ENCODE measurements at regions not wholly inside any gene's neighbourhood (a gene's known extent, or its start where the extent isn't known, plus 50 kb on each side); places are given as distances from the start of the nearest gene placed in this dataset.
"Not testable (repeated sequence)": the region's sequence is repeated elsewhere in the genome, so short reads cannot be mapped to it uniquely, and the experiment has no call there.

GRCh38 chr6:119727504-119728219, 378.1 kb upstream of the MAN1A1 start:
- DNase-seq (no peak), ATAC-seq (no peak)
- POLR2A ChIA-PET = no interaction called here
- Mint-ChIP-seq H3K4me1 (no peaks in the 10 kb centered on the region), H3K4me3 (no peak overlapping the region), H3K27ac (peak overlapping the region in 1 of 10 donors; percentile 15), H3K9me3 (peaks cover 0 to 6% (median 0%) of the 10 kb centered on the region in 9 donors), H3K36me3 (no peaks in the 10 kb centered on the region), H3K27me3 (peaks cover 0 to 10% (median 3%) of the 10 kb centered on the region in 5 donors)

DNA sequence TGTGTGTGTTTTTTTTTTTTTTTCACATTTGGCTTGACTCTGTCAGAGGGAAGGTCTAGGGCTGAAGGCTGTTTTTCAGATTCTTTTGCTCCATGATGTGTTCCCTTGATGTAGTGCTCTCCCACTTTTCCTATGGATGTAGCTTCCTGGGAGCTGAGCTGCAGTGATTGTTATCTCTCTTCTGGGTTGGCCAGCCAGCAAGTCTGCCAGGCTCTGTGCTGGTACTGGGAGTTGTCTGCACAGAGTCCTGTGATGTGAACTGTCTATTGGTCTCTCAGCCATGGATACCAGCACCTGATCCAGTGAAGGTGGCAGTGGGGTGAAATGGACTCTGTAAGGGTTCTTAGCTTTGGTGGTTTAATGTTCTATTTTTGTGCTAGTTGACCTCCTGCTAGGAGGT, 377.4 kb upstream of the MAN1A1 start:
- H3K36me3 Mint-ChIP-seq, H3K27ac Mint-ChIP-seq, H3K9me3 Mint-ChIP-seq, H3K27me3 Mint-ChIP-seq, ATAC-seq, POLR2A ChIA-PET, H3K4me3 Mint-ChIP-seq, DNase-seq, H3K4me1 Mint-ChIP-seq: not testable (repeated sequence)

DNA sequence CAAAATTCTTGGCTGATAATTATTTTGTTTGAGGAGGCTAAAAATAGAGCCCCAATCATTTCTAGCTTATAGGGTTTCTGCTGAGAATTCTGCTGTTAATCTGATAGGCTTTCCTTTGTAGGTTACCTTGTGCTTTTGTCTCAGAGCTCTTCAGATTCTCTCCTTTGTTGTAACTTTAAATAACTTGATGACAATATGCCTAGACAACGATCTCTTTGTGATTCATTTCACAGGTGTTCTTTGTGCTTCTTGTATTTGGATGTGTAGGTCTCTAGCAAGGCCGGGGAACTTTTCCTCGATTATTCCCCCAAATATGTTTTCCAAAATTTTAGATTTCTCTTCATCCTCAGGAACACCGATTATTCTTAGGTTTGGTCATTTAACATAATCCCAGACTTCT, 376.5 kb upstream of the MAN1A1 start:
- no peaks in the 10 kb centered on the region for H3K36me3 Mint-ChIP-seq
- peaks cover 0 to 10% (median 3%) of the 10 kb centered on the region in 5 donors for H3K27me3 Mint-ChIP-seq
- ATAC-seq (no peak), DNase-seq (no peak)
- H3K4me1 Mint-ChIP-seq = no peaks in the 10 kb centered on the region
- peaks cover 0 to 6% (median 0%) of the 10 kb centered on the region in 9 donors for H3K9me3 Mint-ChIP-seq
- H3K27ac Mint-ChIP-seq = no peak overlapping the region
- POLR2A ChIA-PET = no interaction called here
- H3K4me3 Mint-ChIP-seq = no peak overlapping the region

- H3K27me3 Mint-ChIP-seq = peaks cover 0 to 13% (median 2%) of the 10 kb centered on the region in 5 donors
- no peak overlapping the region for H3K4me3 Mint-ChIP-seq
- H3K4me1 Mint-ChIP-seq = peaks cover 0 to 9% (median 0%) of the 10 kb centered on the region in 4 donors
- H3K9me3 Mint-ChIP-seq = peaks cover 0 to 6% (median 0%) of the 10 kb centered on the region in 9 donors
- ATAC-seq (no peak), DNase-seq (no peak)
- POLR2A ChIA-PET = no interaction called here
- no peak overlapping the region for H3K27ac Mint-ChIP-seq
- H3K36me3 Mint-ChIP-seq = no peaks in the 10 kb centered on the region
These were observed 370.6 kb upstream of the MAN1A1 start for GRCh38 chr6:119720160-119720559.

DNA sequence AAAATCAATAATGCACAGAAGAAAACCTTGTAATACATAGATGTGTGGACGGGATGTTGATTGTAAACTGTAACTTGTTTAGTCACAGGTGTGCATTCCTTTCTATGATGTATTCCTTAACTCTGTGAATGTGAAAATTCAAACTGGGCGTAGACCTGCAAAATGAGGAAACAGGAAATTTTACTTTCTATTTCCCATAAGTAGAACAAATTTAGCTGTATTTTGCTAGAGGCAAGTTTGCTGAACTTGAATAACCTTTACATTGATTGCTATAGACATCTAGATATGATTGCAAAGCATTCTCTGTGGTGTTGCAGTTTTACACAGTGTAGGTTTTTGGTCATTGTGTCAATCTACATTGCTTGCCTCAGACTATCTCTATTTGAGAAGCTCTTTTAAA, 368.4 kb upstream of the MAN1A1 start:
- H3K4me1 Mint-ChIP-seq = peaks cover 0 to 9% (median 0%) of the 10 kb centered on the region in 4 donors
- H3K4me3 Mint-ChIP-seq = no peak overlapping the region
- peaks cover 0 to 12% (median 2%) of the 10 kb centered on the region in 5 donors for H3K27me3 Mint-ChIP-seq
- no peaks in the 10 kb centered on the region for H3K36me3 Mint-ChIP-seq
- POLR2A ChIA-PET = no interaction called here
- no peak for ATAC-seq
- H3K9me3 Mint-ChIP-seq = peaks cover 0 to under 1% (median 0%) of the 10 kb centered on the region in 9 donors
- DNase-seq = no peak
- H3K27ac Mint-ChIP-seq = no peak overlapping the region

- H3K4me1 Mint-ChIP-seq = peaks cover 0 to 9% (median 0%) of the 10 kb centered on the region in 4 donors
- H3K4me3 Mint-ChIP-seq = no peak overlapping the region
- peaks cover 0 to 4% (median 0%) of the 10 kb centered on the region in 9 donors for H3K9me3 Mint-ChIP-seq
- peaks cover 0 to 12% (median 2%) of the 10 kb centered on the region in 5 donors for H3K27me3 Mint-ChIP-seq
- DNase-seq = no peak
- ATAC-seq = no peak
- POLR2A ChIA-PET = no interaction called here
- H3K27ac Mint-ChIP-seq = no peak overlapping the region
- no peaks in the 10 kb centered on the region for H3K36me3 Mint-ChIP-seq
These were observed 367.2 kb upstream of the MAN1A1 start for GRCh38 chr6:119716668-119717270.

DNA sequence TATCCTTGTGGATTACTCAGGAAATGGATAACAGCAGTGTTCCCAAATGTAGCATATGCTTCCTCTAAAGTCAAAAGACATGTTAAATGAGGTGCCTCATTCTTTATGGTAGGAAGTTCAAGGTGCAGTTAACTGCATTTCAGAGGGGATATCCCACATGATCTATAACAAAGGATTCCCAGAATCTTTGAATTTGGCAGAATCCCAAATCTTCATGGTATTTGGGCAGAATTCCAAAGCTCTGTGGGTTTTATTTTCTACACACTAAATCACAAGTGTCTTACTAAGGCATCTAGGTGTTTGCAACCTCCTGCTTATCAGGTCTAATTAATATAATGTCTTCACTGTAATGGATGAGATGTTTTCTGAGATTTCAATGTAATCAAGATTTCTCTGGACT, 364.3 kb upstream of the MAN1A1 start:
- peaks cover 0 to 4% (median 0%) of the 10 kb centered on the region in 9 donors for H3K9me3 Mint-ChIP-seq
- H3K27me3 Mint-ChIP-seq = peaks cover 0 to 12% (median 2%) of the 10 kb centered on the region in 5 donors
- no peak for ATAC-seq
- peaks cover 0 to 9% (median 0%) of the 10 kb centered on the region in 4 donors for H3K4me1 Mint-ChIP-seq
- POLR2A ChIA-PET = no interaction called here
- no peak overlapping the region for H3K27ac Mint-ChIP-seq
- H3K4me3 Mint-ChIP-seq = no peak overlapping the region
- DNase-seq = no peak
- H3K36me3 Mint-ChIP-seq = no peaks in the 10 kb centered on the region

DNA sequence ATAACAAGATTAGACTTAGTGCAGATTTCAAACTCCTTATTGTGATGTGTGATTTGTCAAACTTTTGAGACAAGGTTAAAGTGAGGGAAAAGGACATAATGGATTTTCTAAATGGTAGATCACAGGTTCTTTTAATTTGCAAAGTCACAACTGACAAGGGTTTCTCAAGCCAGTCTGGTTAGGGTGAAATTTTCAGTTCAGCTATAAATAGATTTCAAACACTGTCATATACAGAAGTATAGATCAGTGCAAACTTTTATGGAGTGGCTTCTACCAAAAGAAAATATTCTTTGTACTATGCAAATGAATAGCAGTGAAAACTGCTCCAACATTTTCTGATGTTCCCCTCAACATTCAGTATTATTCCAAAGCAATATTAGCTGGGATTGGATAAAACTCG, 337.1 kb upstream of the MAN1A1 start:
- Mint-ChIP-seq H3K9me3 (peaks cover 0 to 6% (median 0%) of the 10 kb centered on the region in 9 donors), H3K27ac (no peak overlapping the region), H3K4me3 (no peak overlapping the region), H3K36me3 (no peaks in the 10 kb centered on the region), H3K27me3 (no peaks in the 10 kb centered on the region), H3K4me1 (no peaks in the 10 kb centered on the region)
- ATAC-seq (no peak), DNase-seq (no peak)
- POLR2A ChIA-PET = no interaction called here

DNA sequence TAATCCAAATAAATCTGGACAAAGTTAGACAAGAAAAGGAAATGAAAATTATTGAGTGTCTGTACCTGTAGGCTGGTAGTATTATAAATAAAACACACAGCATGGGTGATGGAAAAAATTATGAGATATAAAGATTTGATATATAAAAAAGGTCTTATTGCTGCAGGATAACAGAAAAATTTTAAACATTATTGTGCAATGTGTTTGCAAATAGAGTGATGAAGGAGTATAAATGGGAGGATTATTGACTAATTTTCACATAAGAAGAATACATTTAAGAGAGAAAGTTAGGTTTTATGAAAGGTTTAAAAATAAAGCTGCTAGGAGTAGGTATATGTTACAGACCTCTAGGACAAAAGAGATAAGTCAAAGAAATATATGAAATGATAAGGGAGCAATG, 336.7 kb upstream of the MAN1A1 start:
- Mint-ChIP-seq H3K27ac (no peak overlapping the region), H3K9me3 (peaks cover 0 to 6% (median 0%) of the 10 kb centered on the region in 9 donors)
- POLR2A ChIA-PET = no interaction called here

DNA sequence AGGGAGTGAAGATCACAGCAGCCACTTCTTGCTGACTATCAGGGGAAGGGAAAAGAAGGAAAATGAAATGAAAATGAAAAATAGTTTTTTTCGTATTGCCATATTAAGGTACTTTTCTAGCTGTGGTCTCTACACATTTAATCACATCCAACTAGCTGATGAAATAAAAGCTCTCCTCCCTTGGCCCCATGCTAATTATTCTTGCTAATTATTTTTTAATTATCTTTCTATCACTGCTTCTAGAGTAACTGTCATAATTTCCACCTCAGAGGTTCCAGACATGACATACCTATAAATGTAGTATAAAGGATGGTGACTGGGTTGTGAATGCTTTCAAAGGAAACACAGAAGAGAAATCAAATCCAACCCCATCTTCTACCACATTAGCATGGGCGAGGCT, 334.1 kb upstream of the MAN1A1 start:
- Mint-ChIP-seq H3K36me3 (no peaks in the 10 kb centered on the region), H3K27me3 (no peaks in the 10 kb centered on the region), H3K4me1 (no peaks in the 10 kb centered on the region), H3K4me3 (no peak overlapping the region), H3K9me3 (no peaks in the 10 kb centered on the region), H3K27ac (no peak overlapping the region)
- no peak for DNase-seq
- POLR2A ChIA-PET = no interaction called here
- ATAC-seq = no peak

More for the DNA sequence above, 336.7 kb upstream of the MAN1A1 start:
- H3K4me1 Mint-ChIP-seq = no peaks in the 10 kb centered on the region
- ATAC-seq (no peak), DNase-seq (no peak)
- H3K4me3 Mint-ChIP-seq = no peak overlapping the region
- H3K36me3 Mint-ChIP-seq = no peaks in the 10 kb centered on the region
- H3K27me3 Mint-ChIP-seq = no peaks in the 10 kb centered on the region

DNA sequence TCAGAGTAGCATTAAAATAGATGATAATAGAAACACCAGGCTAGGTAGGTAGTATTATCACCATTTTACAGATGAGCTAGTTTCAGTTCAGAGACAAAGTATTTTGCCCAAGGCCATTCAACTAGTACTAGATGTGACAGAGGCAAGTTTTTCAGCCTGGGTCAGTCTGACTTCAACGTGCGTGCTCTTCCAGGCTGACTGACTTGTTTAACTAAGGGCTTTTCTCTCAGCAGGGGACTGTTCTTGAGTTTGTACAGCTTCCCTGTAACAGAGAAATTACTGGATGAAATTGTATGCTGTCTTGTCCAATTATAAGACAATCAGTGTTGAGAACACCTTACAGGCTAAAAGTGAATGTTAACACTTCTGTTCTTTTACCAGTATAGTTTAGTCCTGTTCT, 333.5 kb upstream of the MAN1A1 start:
- Mint-ChIP-seq H3K9me3 (no peaks in the 10 kb centered on the region), H3K27me3 (no peaks in the 10 kb centered on the region), H3K27ac (no peak overlapping the region), H3K4me1 (no peaks in the 10 kb centered on the region), H3K4me3 (no peak overlapping the region), H3K36me3 (no peaks in the 10 kb centered on the region)
- POLR2A ChIA-PET = no interaction called here
- no peak for DNase-seq
- ATAC-seq = no peak

DNA sequence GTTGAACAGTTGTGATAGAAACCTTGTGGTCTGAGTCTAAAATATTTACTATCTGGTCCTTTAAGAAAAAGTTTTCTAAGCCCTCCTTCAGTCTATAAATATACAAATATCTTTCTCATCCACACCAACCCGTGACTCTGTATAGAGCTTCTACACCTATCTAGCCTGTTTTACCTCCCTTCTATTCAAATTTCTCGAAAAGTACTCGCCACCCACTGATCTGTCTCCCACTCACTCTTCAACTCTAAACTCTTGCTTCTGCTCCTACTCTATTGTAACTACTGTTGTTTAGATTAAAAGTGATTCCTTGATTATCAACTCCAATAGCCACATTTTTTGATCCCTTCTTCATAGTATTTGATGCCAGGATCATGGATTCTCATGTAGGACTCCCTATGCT, 329.4 kb upstream of the MAN1A1 start:
- Mint-ChIP-seq H3K36me3 (no peaks in the 10 kb centered on the region), H3K9me3 (no peaks in the 10 kb centered on the region), H3K4me3 (no peak overlapping the region), H3K27ac (no peak overlapping the region), H3K27me3 (peaks cover 0 to 10% (median 5%) of the 10 kb centered on the region in 5 donors), H3K4me1 (no peaks in the 10 kb centered on the region)
- POLR2A ChIA-PET = no interaction called here
- no peak for DNase-seq
- no peak for ATAC-seq

GRCh38 chr6:119677384-119677783, 327.8 kb upstream of the MAN1A1 start:
- H3K4me3 Mint-ChIP-seq = no peak overlapping the region
- H3K9me3 Mint-ChIP-seq = no peaks in the 10 kb centered on the region
- ATAC-seq = no peak
- peaks cover 0 to 10% (median 5%) of the 10 kb centered on the region in 5 donors for H3K27me3 Mint-ChIP-seq
- no peaks in the 10 kb centered on the region for H3K4me1 Mint-ChIP-seq
- POLR2A ChIA-PET = no interaction called here
- H3K27ac Mint-ChIP-seq = no peak overlapping the region
- no peaks in the 10 kb centered on the region for H3K36me3 Mint-ChIP-seq
- DNase-seq = no peak

GRCh38 chr6:119676961-119677360, 327.4 kb upstream of the MAN1A1 start:
- H3K27ac Mint-ChIP-seq = no peak overlapping the region
- no peak overlapping the region for H3K4me3 Mint-ChIP-seq
- H3K27me3 Mint-ChIP-seq = peaks cover 0 to 10% (median 5%) of the 10 kb centered on the region in 5 donors
- POLR2A ChIA-PET = no interaction called here
- H3K36me3 Mint-ChIP-seq = no peaks in the 10 kb centered on the region
- no peaks in the 10 kb centered on the region for H3K9me3 Mint-ChIP-seq
- no peak for ATAC-seq
- no peaks in the 10 kb centered on the region for H3K4me1 Mint-ChIP-seq
- no peak for DNase-seq
